ENCODE measurements at regions not wholly inside any gene's neighbourhood (a gene's known extent, or its start where the extent isn't known, plus 50 kb on each side); places are given as distances from the start of the nearest gene placed in this dataset.

- no peak overlapping the region for H2AFZ ChIP-seq (ENCODE audit: low read depth)
- H3K4me3 ChIP-seq (IDR thresholded peaks at IDR 0.05; ENCODE audit: insufficient read depth, low read depth, low read length) = no peak overlapping the region
- TF ChIP-seq CTCF (conservative IDR thresholded peaks at IDR 0.05; ENCODE audit: low read depth, low read length) = no peak
- H3K4me2 ChIP-seq = no peak overlapping the region
- no peaks in the 10 kb centered on the region for H3K4me1 ChIP-seq (ENCODE audit: low read depth, poor library complexity, severe bottlenecking)
- no peaks in the 10 kb centered on the region for H4K20me1 ChIP-seq (ENCODE audit: insufficient read depth)
- H3K27ac ChIP-seq = no peak overlapping the region
- H3K36me3 ChIP-seq (ENCODE audit: insufficient read depth) = no peaks in the 10 kb centered on the region
- no peaks in the 10 kb centered on the region for H3K27me3 ChIP-seq (ENCODE audit: insufficient read depth, low read depth)
- H3K9ac ChIP-seq = no peak overlapping the region
- no peaks in the 10 kb centered on the region for H3K79me2 ChIP-seq (ENCODE audit: insufficient read depth, low read depth)
These were observed 66.7 kb upstream of the PDZD8 start for GRCh38 chr10:117441812-117442443.

GRCh38 chr10:117441361-117441760 is 66.1 kb upstream of the PDZD8 start:
- H3K36me3 ChIP-seq (ENCODE audit: insufficient read depth) = no peaks in the 10 kb centered on the region
- H3K4me2 ChIP-seq = no peak overlapping the region
- H3K27ac ChIP-seq = no peak overlapping the region
- H3K27me3 ChIP-seq (ENCODE audit: insufficient read depth, low read depth) = no peaks in the 10 kb centered on the region
- no peak overlapping the region for H2AFZ ChIP-seq (ENCODE audit: low read depth)
- no peak overlapping the region for H3K4me3 ChIP-seq (IDR thresholded peaks at IDR 0.05; ENCODE audit: insufficient read depth, low read depth, low read length)
- H3K9ac ChIP-seq = no peak overlapping the region
- H4K20me1 ChIP-seq (ENCODE audit: insufficient read depth) = no peaks in the 10 kb centered on the region
- no peak for TF ChIP-seq CTCF (conservative IDR thresholded peaks at IDR 0.05; ENCODE audit: low read depth, low read length)
- H3K79me2 ChIP-seq (ENCODE audit: insufficient read depth, low read depth) = no peaks in the 10 kb centered on the region
- H3K4me1 ChIP-seq (ENCODE audit: low read depth, poor library complexity, severe bottlenecking) = no peaks in the 10 kb centered on the region

- H3K79me2 ChIP-seq (ENCODE audit: insufficient read depth, low read depth) = no peaks in the 10 kb centered on the region
- H3K27ac ChIP-seq = no peak overlapping the region
- H2AFZ ChIP-seq (ENCODE audit: low read depth) = no peak overlapping the region
- no peaks in the 10 kb centered on the region for H3K36me3 ChIP-seq (ENCODE audit: insufficient read depth)
- no peak overlapping the region for H3K4me2 ChIP-seq
- H3K9ac ChIP-seq = no peak overlapping the region
- no peak overlapping the region for H3K4me3 ChIP-seq (IDR thresholded peaks at IDR 0.05; ENCODE audit: insufficient read depth, low read depth, low read length)
- no peaks in the 10 kb centered on the region for H3K27me3 ChIP-seq (ENCODE audit: insufficient read depth, low read depth)
- no peak for TF ChIP-seq CTCF (conservative IDR thresholded peaks at IDR 0.05; ENCODE audit: low read depth, low read length)
- H3K4me1 ChIP-seq (ENCODE audit: low read depth, poor library complexity, severe bottlenecking) = no peaks in the 10 kb centered on the region
- H4K20me1 ChIP-seq (ENCODE audit: insufficient read depth) = no peaks in the 10 kb centered on the region
These were observed 64.1 kb upstream of the PDZD8 start for GRCh38 chr10:117439243-117439912.

GRCh38 chr10:117432866-117433265 is 57.6 kb upstream of the PDZD8 start:
- Histone ChIP-seq H3K4me2 (no peak overlapping the region), H3K36me3 (ENCODE audit: insufficient read depth) (no peaks in the 10 kb centered on the region), H3K27me3 (ENCODE audit: insufficient read depth, low read depth) (no peaks in the 10 kb centered on the region), H3K79me2 (ENCODE audit: insufficient read depth, low read depth) (no peaks in the 10 kb centered on the region), H4K20me1 (ENCODE audit: insufficient read depth) (no peaks in the 10 kb centered on the region), H3K4me1 (ENCODE audit: low read depth, poor library complexity, severe bottlenecking) (no peaks in the 10 kb centered on the region), H3K27ac (no peak overlapping the region), H3K4me3 (IDR thresholded peaks at IDR 0.05; ENCODE audit: insufficient read depth, low read depth, low read length) (no peak overlapping the region), H3K9ac (no peak overlapping the region), H2AFZ (ENCODE audit: low read depth) (no peak overlapping the region)
- no peak for TF ChIP-seq CTCF (conservative IDR thresholded peaks at IDR 0.05; ENCODE audit: low read depth, low read length)
